ENCODE measurements at regions not wholly inside any gene's neighbourhood (a gene's known extent, or its start where the extent isn't known, plus 50 kb on each side); places are given as distances from the start of the nearest gene placed in this dataset.

DNA sequence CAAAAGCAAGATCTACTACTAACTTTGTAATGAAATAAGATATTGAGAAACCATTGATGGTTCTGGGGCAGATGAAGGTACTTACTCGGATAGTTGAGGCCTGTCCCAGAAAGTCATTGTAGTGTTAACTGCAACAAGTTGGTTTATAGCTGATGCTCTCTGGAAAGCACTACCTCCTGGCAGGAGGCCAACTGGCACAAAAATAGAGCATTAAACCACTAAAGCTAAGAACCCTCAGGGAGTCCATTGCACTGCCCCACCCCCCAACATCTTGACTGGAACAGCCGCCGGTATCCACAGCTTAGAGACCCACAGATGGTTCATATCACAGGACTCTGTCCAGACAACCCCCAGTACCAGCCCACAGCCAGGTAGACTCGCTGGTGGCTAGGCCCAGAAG, 552.5 kb upstream of the CRIM1 start:
- no peak for TF ChIP-seq EZH2 (IDR thresholded peaks at IDR 0.05; ENCODE audit: low read depth)
- Histone ChIP-seq H3K27me3 (ENCODE audit: insufficient read depth, low read depth) (no peaks in the 10 kb centered on the region), H3K36me3 (ENCODE audit: low read depth) (no peaks in the 10 kb centered on the region), H3K4me3 (no peak overlapping the region), H2AFZ (no peak overlapping the region), H3K27ac (no peak overlapping the region), H3K79me2 (ENCODE audit: low read depth) (no peaks in the 10 kb centered on the region), H3K4me2 (no peak overlapping the region), H3K4me1 (replicated peaks; ENCODE audit: insufficient read depth) (no peaks in the 10 kb centered on the region), H3F3A (ENCODE audit: insufficient read depth, low read depth) (no peaks in the 10 kb centered on the region), H3K9me2 (ENCODE audit: insufficient read depth) (no peaks in the 10 kb centered on the region), H4K20me1 (ENCODE audit: insufficient read depth) (no peaks in the 10 kb centered on the region), H3K9me3 (ENCODE audit: insufficient read depth, low read depth) (no peaks in the 10 kb centered on the region)
- no peak for DNase-seq
- no TSS peak for BruUV-seq (replicated peaks)
- CTCF ChIA-PET = no interaction called here
- POLR2A ChIA-PET (ENCODE audit: unreplicated experiment) = no interaction called here
- intact Hi-C loops (cut with micrococcal nuclease; ENCODE audit: unreplicated experiment) = no loop called here

DNA sequence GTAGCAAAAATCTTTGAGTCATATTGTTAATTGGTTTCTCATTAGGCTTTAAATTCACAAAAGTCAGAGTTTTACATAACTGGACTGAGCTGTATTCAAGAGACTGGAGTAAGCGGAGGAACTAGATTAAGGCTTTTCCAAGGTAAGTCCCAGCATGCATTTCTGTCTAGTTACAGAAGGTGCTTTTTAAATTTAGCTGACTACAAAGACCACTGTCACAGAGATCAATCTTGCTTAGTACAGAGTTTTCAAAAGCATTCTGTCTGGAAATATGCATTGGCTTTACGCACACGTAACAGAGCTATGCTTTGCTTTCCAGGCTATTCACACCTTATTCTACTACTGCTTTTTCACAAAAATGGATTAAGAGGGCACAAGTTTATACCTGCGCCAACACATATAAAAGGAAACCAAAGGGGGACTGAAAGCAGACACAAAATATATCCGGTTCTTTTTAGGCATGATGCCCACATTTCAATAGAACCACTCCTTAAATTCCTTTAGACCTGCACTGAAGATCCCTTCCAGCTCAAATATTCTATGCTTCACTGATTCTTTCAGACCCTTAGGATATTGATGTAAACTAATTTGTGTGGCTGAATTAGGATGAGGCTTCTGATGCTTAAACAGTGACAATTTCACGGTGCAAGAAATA, 560.7 kb upstream of the CRIM1 start:
- no peaks in the 10 kb centered on the region; the same call in 1 of the 2 replicates for H3K9me3 ChIP-seq (ENCODE audit: insufficient read depth, low read depth)
- CTCF ChIA-PET = no interaction called here
- H3K4me3 ChIP-seq = no peak overlapping the region
- BruUV-seq (replicated peaks) = no TSS peak
- H3F3A ChIP-seq (ENCODE audit: insufficient read depth, low read depth) = no peaks in the 10 kb centered on the region
- no peaks in the 10 kb centered on the region for H4K20me1 ChIP-seq (ENCODE audit: insufficient read depth)
- intact Hi-C loops (cut with micrococcal nuclease; ENCODE audit: unreplicated experiment) = no loop called here
- DNase-seq = no peak
- H3K9me2 ChIP-seq (ENCODE audit: insufficient read depth) = no peaks in the 10 kb centered on the region
- POLR2A ChIA-PET (ENCODE audit: unreplicated experiment) = no interaction called here
- H3K27me3 ChIP-seq (ENCODE audit: insufficient read depth, low read depth) = no peaks in the 10 kb centered on the region
- H3K79me2 ChIP-seq (ENCODE audit: low read depth) = no peaks in the 10 kb centered on the region
- no peak overlapping the region for H3K27ac ChIP-seq
- H3K36me3 ChIP-seq (ENCODE audit: low read depth) = no peaks in the 10 kb centered on the region
- H2AFZ ChIP-seq = no peak overlapping the region
- no peak overlapping the region for H3K4me2 ChIP-seq
- no peak for TF ChIP-seq CTCF (conservative IDR thresholded peaks at IDR 0.05)
- no peak for TF ChIP-seq EZH2 (IDR thresholded peaks at IDR 0.05; ENCODE audit: low read depth)
- no peaks in the 10 kb centered on the region for H3K4me1 ChIP-seq (replicated peaks; ENCODE audit: insufficient read depth)

DNA sequence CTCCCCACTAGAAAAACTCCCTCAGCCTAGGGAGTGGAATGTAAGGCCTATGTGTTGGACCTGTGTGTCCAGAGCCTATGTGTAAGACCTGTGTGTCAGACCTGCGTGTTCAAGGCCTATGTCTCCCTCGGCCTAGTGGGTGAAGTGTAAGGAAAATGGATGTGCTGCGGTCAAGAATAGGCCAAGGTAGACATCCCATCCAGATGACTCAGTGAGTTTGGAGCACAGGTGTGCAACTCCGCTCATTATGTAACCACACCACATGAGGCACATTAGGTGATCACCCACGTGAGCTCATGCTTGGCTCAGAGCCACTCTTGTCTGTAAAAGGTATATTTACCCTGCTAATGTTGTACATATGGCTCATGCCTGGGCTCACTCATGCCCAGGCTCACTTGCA, 565.3 kb upstream of the CRIM1 start:
- Histone ChIP-seq H3K27me3 (ENCODE audit: insufficient read depth, low read depth) (no peaks in the 10 kb centered on the region), H2AFZ (no peak overlapping the region), H3F3A (ENCODE audit: insufficient read depth, low read depth) (no peaks in the 10 kb centered on the region), H3K27ac (no peak overlapping the region), H4K20me1 (ENCODE audit: insufficient read depth) (no peaks in the 10 kb centered on the region), H3K4me2 (no peak overlapping the region), H3K9me3 (ENCODE audit: insufficient read depth, low read depth) (no peaks in the 10 kb centered on the region; the same call in 1 of the 2 replicates), H3K36me3 (ENCODE audit: low read depth) (no peaks in the 10 kb centered on the region), H3K79me2 (ENCODE audit: low read depth) (no peaks in the 10 kb centered on the region), H3K4me1 (replicated peaks; ENCODE audit: insufficient read depth) (no peaks in the 10 kb centered on the region), H3K9me2 (ENCODE audit: insufficient read depth) (no peaks in the 10 kb centered on the region), H3K4me3 (no peak overlapping the region)
- no peak for DNase-seq
- no peak for TF ChIP-seq EZH2 (IDR thresholded peaks at IDR 0.05; ENCODE audit: low read depth)
- TF ChIP-seq CTCF (conservative IDR thresholded peaks at IDR 0.05) = no peak
- ChIA-PET CTCF (no interaction called here), POLR2A (ENCODE audit: unreplicated experiment) (no interaction called here)
- no TSS peak for BruUV-seq (replicated peaks)
- intact Hi-C loops (cut with micrococcal nuclease; ENCODE audit: unreplicated experiment) = no loop called here

GRCh38 chr2:35788543-35788942, 567.0 kb upstream of the CRIM1 start:
- Histone ChIP-seq H2AFZ (no peak overlapping the region), H3K79me2 (ENCODE audit: low read depth) (no peaks in the 10 kb centered on the region), H3K36me3 (ENCODE audit: low read depth) (no peaks in the 10 kb centered on the region), H3F3A (ENCODE audit: insufficient read depth, low read depth) (no peaks in the 10 kb centered on the region), H3K4me3 (no peak overlapping the region), H3K9me3 (ENCODE audit: insufficient read depth, low read depth) (no peaks in the 10 kb centered on the region; the same call in 1 of the 2 replicates), H3K4me1 (replicated peaks; ENCODE audit: insufficient read depth) (no peaks in the 10 kb centered on the region), H3K9me2 (ENCODE audit: insufficient read depth) (no peaks in the 10 kb centered on the region), H3K27me3 (ENCODE audit: insufficient read depth, low read depth) (no peaks in the 10 kb centered on the region), H3K4me2 (no peak overlapping the region), H4K20me1 (ENCODE audit: insufficient read depth) (no peaks in the 10 kb centered on the region), H3K27ac (no peak overlapping the region)
- intact Hi-C loops (cut with micrococcal nuclease; ENCODE audit: unreplicated experiment) = no loop called here
- DNase-seq = no peak
- no TSS peak for BruUV-seq (replicated peaks)
- ChIA-PET POLR2A (ENCODE audit: unreplicated experiment) (no interaction called here), CTCF (no interaction called here)
- TF ChIP-seq CTCF (conservative IDR thresholded peaks at IDR 0.05) (no peak), EZH2 (IDR thresholded peaks at IDR 0.05; ENCODE audit: low read depth) (no peak)

Measured in PC-9 (cell line).